CD4-positive, alpha-beta T cell treated with Interleukin-4 for 1 hour (primary cell): ENCODE measurements at regions not wholly inside any gene's neighbourhood (a gene's known extent, or its start where the extent isn't known, plus 50 kb on each side); places are given as distances from the start of the nearest gene placed in this dataset.

ENCODE experiments used
- DNase-seq, 2 donors: peaks; one replicate each; pipeline ENCODE4 v3.0.0-alpha.2; 2020 to 2022

GRCh38 chr19:30172613-30173242 lies 199.5 kb upstream of the ZNF536 start:
- no peak for DNase-seq

GRCh38 chr19:30173593-30174356 lies 198.4 kb upstream of the ZNF536 start:
- no peak for DNase-seq

- DNase-seq, result no peak
Observed at GRCh38 chr19:30174357-30174645, 197.9 kb upstream of the ZNF536 start.

DNA sequence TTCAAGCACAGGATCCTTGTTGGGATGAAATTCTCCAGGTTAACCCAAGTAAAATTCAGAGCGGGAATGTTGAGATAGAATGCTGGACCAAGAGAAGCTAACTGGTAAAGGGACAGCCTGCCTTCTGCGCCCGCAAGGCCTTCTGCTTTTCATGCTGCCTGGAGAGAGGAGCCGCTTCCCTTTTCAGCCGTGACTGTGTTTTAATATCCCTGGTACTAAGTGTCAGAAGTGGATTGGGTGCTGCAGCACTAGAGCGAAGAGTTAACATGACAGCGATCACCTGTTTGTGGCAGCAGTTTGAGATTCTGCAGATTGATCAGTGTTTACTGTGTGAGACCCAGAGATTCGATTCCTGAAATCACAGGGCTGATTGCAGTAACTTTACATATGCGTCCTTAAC lies 197.4 kb upstream of the ZNF536 start:
- DNase-seq, result no peak

GRCh38 chr19:30175987-30176386 lies 196.2 kb upstream of the ZNF536 start:
- no peak for DNase-seq

DNA sequence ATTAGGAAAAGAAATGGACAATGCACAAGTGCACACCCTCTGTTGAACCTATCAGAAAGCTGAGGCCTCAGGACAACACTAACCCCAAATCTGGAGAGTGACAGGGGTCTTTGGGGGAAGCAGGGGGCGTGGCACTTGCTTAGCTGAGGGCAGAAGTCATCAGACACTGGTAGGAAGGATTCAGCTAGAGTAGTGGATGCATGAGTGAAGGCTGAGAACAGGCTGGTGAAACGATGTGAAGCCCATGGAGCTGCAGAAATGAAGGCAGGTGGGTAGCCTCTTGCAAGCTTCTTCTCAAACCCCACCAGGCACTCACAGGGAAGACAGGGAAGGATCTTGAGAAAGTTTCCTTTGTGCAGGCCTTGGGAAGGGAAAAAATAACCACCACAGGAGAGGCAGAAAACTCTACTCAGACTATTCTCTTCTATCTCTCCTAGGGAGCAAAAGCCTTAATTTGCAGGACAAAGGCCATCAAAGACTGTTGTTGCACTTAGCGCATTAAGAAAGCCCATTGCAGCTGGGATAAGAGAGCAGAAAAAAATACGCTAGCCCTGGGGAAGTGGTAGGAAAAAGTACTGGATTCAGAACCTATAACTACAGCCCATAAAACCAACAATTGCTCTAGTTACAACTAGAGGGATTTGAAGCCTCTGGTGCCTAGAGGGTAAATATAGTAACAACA lies 193.3 kb upstream of the ZNF536 start:
- DNase-seq, result no peak

DNA sequence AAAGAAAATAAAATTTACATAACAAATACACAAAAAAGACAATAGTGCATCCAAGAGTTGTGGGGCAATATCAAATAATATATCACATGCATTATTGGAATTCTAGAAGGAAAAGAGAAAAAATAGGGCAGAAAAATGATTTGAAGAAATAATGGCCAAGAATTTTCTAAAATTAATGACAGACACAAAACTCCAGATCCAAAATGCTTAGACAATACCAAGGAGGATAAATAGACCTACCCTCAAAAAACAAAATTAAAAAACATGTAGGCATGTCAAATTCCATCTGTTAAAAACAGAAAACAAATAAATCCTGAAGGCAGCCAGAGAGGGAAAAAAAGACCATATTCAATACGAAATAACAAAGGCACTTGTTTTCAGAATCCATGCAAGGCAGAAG lies 191.5 kb upstream of the ZNF536 start:
- no peak for DNase-seq

DNA sequence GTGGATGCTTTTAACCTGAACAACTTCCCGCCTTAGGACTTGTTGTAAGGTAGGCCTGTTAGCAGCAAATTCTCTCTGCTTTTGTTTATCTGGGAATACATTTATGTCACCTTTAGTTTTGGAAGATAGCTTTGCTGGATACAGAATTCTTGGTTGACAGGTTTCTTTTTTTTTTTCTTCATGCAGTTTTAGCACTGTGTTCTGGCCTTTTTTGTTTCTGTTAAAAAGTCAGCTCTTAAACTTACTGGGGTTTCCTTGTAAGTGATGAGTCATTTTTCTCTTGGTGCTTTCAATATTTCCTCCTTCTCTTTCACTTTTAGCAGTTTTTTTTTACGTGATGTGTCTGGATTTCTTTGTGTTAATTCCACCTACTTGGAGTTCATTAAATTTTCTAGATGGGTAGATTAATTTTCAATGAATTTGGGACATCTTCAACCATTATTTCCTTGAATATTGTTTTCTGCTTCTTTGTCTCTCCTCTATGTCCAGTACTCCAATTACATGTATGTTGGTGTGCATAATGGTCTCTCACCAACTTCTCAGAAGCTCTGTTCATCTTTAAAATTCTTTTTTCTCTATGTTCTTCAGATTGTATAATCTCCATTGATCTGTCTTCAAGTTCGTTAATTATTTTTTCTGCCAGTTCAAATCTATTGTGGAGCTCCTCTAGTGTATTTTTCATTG lies 188.2 kb upstream of the ZNF536 start:
- no peak for DNase-seq

GRCh38 chr19:30202060-30202600 lies 170.1 kb upstream of the ZNF536 start:
- DNase-seq, result no peak

DNA sequence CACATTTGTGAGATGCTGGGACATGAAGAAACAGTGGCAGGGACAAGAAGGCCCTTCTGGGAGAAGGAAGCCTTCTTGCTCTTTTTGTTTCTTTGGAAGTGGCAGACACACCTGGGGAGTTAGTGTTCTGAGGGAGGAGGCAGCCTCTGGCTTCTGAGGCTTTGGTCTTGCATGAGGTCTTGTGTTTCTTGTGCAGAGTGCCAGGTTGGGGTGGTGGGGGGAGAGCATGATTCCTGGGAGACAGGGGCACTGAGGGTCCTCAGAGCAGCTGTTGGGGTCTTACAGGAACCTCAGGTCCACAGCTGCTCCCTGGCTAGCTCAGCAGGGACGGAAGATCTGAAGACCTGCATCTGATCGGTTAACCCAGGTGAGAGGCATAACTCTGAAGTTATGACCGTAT lies 167.5 kb upstream of the ZNF536 start:
- DNase-seq, result no peak

DNA sequence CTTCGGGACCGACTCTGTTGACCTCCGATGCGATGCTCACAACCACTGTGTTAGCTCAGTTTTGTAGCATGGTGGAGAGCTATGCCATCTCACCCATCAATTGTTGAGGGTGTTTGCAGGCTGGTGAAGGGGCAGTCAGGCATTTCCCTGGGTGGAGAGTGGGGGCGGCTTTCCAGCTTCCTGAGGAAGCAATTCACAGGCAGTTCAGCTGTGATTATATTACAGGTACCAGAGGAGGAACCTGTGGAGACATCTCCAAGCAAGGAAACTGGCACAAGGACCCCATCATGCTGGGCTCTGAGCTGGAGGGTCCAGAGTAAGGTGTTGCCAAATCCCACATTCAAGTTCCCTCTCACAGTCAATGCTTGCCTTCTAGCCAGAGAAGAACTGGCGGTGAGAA lies 166.0 kb upstream of the ZNF536 start:
- DNase-seq, result no peak

DNA sequence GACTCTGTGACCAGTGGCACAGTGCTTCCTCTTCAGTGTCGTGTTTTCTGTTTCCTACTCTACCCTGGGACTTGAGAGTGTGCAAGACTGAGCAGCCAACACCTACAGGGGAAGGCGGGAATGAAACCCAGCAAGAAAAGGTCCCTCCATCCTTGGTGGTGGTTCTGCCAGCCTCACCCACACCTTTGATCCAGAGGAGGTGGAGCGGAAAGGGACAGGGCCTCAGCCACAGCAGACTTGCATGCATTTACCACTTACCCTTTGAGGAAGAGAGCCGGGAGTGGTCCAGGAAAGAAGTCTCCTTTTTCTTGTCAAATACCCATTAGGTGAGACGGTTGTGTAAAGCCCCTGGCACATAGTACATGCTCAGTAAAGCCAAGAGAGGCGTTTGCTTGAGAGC lies 164.8 kb upstream of the ZNF536 start:
- no peak for DNase-seq

DNA sequence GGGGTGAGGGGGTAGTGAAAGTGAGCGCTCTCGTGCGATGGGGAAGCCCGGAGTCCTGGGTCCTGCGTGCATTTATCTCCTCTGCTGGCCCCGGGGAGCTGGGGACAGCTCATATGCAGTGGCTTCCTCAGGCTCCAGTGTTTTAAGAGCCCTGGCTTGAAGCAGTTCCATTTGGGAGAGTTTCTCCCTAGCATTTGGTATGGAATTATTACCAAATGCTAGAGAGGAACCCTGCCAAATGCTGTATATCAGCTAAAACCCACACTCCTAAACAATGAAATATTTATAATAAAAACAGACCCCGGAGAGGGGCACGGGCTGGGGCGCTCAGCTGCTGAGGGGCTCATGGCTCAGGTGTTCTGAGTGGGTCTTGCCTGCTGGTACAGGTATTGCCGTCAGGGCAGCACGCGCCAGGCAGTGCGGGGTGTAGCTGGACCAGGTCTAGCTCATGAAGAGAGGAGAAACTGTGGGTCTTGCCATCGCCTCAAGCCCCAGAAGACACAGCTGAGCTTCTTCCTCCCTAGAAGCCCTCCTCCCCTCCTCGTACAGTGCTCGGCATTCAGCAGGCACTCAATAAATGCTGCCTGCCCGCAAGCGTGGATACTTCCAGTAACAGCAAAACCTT lies 163.6 kb upstream of the ZNF536 start:
- no peak for DNase-seq

GRCh38 chr19:30209617-30210600 lies 162.3 kb upstream of the ZNF536 start:
- DNase-seq, result no peak

GRCh38 chr19:30212574-30212973 lies 159.6 kb upstream of the ZNF536 start:
- no peak for DNase-seq

GRCh38 chr19:30214651-30215051 lies 157.5 kb upstream of the ZNF536 start:
- no peak for DNase-seq

DNA sequence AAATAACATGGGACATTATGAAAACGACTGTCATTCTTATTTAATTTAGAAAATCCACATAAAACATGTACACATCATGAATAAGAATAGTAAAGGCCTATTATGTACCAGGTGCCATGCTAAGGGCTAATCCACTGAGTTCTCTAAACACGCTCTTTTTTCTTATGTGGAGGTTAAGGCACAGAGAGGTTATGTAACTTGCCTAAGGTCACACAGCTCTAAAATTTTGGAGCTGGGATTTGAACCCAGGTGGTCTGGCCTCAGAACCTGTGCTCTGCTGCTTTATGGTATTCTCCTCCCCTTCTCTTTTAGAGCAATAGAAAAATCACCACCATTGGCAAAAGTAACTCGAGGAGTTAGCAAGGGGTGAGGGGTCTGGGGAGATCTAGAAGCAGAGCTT lies 156.9 kb upstream of the ZNF536 start:
- DNase-seq, result no peak

DNA sequence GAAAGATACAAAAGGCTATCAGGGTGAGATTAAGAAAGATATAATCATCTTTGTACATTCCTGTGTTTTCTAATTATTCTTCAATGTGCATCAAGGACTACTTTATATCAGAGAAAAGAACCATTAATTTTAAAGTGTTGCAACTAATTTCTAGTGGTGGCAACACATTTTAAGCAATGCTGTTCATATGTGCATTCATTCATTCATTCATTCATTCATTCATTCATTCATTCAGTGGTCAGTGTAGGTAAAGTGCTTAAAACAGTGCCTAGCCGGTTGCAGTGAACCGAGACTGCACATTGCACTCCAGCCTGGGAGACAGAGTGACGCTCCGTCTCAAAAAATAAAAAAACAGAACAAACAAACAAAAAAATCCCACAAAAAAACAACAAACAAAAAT lies 155.7 kb upstream of the ZNF536 start:
- DNase-seq, result no peak

GRCh38 chr19:30217461-30217860 lies 154.7 kb upstream of the ZNF536 start:
- DNase-seq, result no peak

DNA sequence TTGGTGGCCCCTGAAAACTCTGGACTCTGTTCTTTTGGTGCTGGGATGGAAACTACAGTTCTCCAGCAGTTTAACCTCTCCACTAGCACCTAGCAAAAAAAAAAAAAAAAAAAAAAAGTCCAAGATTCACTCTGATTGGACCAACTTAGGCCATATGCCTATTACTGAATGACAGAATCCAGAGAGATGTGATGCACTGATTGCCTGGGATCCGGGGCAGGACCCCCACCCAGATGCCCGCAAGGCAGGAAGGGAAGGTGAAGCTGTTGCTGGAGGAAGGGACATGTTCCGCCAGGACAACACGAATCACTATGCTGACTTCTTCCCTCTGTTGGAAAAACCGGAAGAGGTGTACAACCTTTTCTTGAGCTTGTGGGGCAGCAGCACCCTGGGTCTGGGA lies 152.5 kb upstream of the ZNF536 start:
- no peak for DNase-seq

- no peak for DNase-seq
Observed at GRCh38 chr19:30221176-30221575, 151.0 kb upstream of the ZNF536 start.

DNA sequence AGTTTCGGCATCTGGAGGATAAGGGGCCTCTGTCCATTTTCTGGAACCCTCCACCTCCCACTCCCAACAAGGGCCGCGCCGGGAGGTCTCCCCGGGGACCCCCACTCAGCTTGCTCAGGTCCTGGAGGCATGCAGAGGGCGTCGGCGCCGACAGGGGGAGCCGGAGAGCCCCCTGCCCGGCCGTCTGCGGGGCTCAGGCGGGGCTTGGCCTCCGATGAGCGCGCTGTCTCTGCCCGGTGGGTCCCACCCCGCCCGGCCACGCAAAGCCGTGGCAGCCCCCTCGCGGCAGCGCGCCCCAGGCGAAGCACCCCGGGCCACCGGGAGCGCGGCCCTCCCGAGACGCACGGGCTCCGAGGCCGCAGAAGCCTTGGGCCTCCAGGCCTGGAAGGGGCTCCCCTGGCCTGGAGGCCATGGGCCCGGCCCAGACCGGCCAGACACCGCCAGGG lies 149.7 kb upstream of the ZNF536 start:
- DNase-seq, result no peak
